ENCODE measurements at regions not wholly inside any gene's neighbourhood (a gene's known extent, or its start where the extent isn't known, plus 50 kb on each side); places are given as distances from the start of the nearest gene placed in this dataset.
"Not testable (repeated sequence)": the region's sequence is repeated elsewhere in the genome, so short reads cannot be mapped to it uniquely, and the experiment has no call there.

GRCh38 chr12:83985084-83985483 is 927.5 kb downstream of the SLC6A15 start:
- in situ Hi-C loops (cut with HindIII; ENCODE audit: low sequenced_read_pairs), result no loop called here

GRCh38 chr12:83980398-83980797 is 932.2 kb downstream of the SLC6A15 start:
- in situ Hi-C loops (cut with HindIII; ENCODE audit: low sequenced_read_pairs), result no loop called here

GRCh38 chr12:83979785-83980184 is 932.8 kb downstream of the SLC6A15 start:
- in situ Hi-C loops (cut with HindIII; ENCODE audit: low sequenced_read_pairs), result no loop called here

GRCh38 chr12:83971781-83972180 is 940.8 kb downstream of the SLC6A15 start:
- in situ Hi-C loops (cut with HindIII; ENCODE audit: low sequenced_read_pairs), result no loop called here

GRCh38 chr12:83960767-83961166 is 951.8 kb downstream of the SLC6A15 start:
- in situ Hi-C loops (cut with HindIII; ENCODE audit: low sequenced_read_pairs), result no loop called here

- in situ Hi-C loops (cut with HindIII; ENCODE audit: low sequenced_read_pairs), result no loop called here
These were observed 953.6 kb downstream of the SLC6A15 start for GRCh38 chr12:83958997-83959396.

GRCh38 chr12:83954956-83955601 is 957.5 kb downstream of the SLC6A15 start:
- in situ Hi-C loops (cut with HindIII; ENCODE audit: low sequenced_read_pairs), result no loop called here

- in situ Hi-C loops (cut with HindIII; ENCODE audit: low sequenced_read_pairs), result no loop called here
These were observed 958.4 kb downstream of the SLC6A15 start for GRCh38 chr12:83954071-83954789.

GRCh38 chr12:83945871-83946270 is 966.7 kb downstream of the SLC6A15 start:
- in situ Hi-C loops (cut with HindIII; ENCODE audit: low sequenced_read_pairs), result no loop called here

GRCh38 chr12:83939718-83940117 is 972.9 kb downstream of the SLC6A15 start:
- in situ Hi-C loops (cut with HindIII; ENCODE audit: low sequenced_read_pairs), result no loop called here

- in situ Hi-C loops (cut with HindIII; ENCODE audit: low sequenced_read_pairs), result no loop called here
These were observed 979.0 kb downstream of the SLC6A15 start for GRCh38 chr12:83933615-83934014.

GRCh38 chr12:83932011-83932410 is 980.6 kb downstream of the SLC6A15 start:
- in situ Hi-C loops (cut with HindIII; ENCODE audit: low sequenced_read_pairs), result no loop called here

GRCh38 chr12:83931451-83931850 is 981.1 kb downstream of the SLC6A15 start:
- in situ Hi-C loops (cut with HindIII; ENCODE audit: low sequenced_read_pairs), result no loop called here

GRCh38 chr12:83929792-83930191 is 982.8 kb downstream of the SLC6A15 start:
- in situ Hi-C loops (cut with HindIII; ENCODE audit: low sequenced_read_pairs), result not testable (repeated sequence)

- in situ Hi-C loops (cut with HindIII; ENCODE audit: low sequenced_read_pairs), result no loop called here
These were observed 991.6 kb downstream of the SLC6A15 start for GRCh38 chr12:83920821-83921547.

GRCh38 chr12:83919081-83919480 is 993.5 kb downstream of the SLC6A15 start:
- in situ Hi-C loops (cut with HindIII; ENCODE audit: low sequenced_read_pairs), result no loop called here

- in situ Hi-C loops (cut with HindIII; ENCODE audit: low sequenced_read_pairs), result no loop called here
These were observed 1008.4 kb downstream of the SLC6A15 start for GRCh38 chr12:83904175-83904574.

GRCh38 chr12:83896416-83896815 is 1016.2 kb downstream of the SLC6A15 start:
- in situ Hi-C loops (cut with HindIII; ENCODE audit: low sequenced_read_pairs), result no loop called here

- in situ Hi-C loops (cut with HindIII; ENCODE audit: low sequenced_read_pairs), result no loop called here
These were observed 1019.5 kb downstream of the SLC6A15 start for GRCh38 chr12:83893101-83893500.

GRCh38 chr12:83889745-83890144 is 1022.9 kb downstream of the SLC6A15 start:
- in situ Hi-C loops (cut with HindIII; ENCODE audit: low sequenced_read_pairs), result no loop called here

GRCh38 chr12:83886479-83886878 is 1026.1 kb downstream of the SLC6A15 start:
- in situ Hi-C loops (cut with HindIII; ENCODE audit: low sequenced_read_pairs), result no loop called here

Data from DLD1 (cell line).